Renal cortex interstitium (tissue), 11 donors: ENCODE measurements at regions not wholly inside any gene's neighbourhood (a gene's known extent, or its start where the extent isn't known, plus 50 kb on each side); places are given as distances from the start of the nearest gene placed in this dataset.
A peak's percentile ranks its signal among the peaks of the same experiment; 100 is the strongest.
"Not testable (repeated sequence)": the region's sequence is repeated elsewhere in the genome, so short reads cannot be mapped to it uniquely, and the experiment has no call there.

Experiments
- DNase-seq, 11 donors: peaks; one replicate each; pipeline ENCODE4 v3.0.0-alpha.2; 2013; ENCODE audit warnings: low read depth in 9 of 11, low spot score in 4 of 11; ENCODE audit errors: extremely low read depth in 1 of 11

GRCh38 chr14:49193332-49194065, 392.7 kb downstream of the RPS29 start:
- no peak for DNase-seq

- no peak for DNase-seq
Measured at GRCh38 chr14:49191380-49191779, 394.8 kb downstream of the RPS29 start.

GRCh38 chr14:49189375-49189774, 396.8 kb downstream of the RPS29 start:
- no peak for DNase-seq

- DNase-seq = no peak
Measured at GRCh38 chr14:49187799-49188198, 398.4 kb downstream of the RPS29 start.

- DNase-seq = peak in 9 of 11 donors; percentile 27 to 57 (median 33)
Measured at GRCh38 chr14:49173765-49174373, 412.3 kb downstream of the RPS29 start.

GRCh38 chr14:49164074-49164473, 422.1 kb downstream of the RPS29 start:
- no peak for DNase-seq

GRCh38 chr14:49160983-49161382, 425.2 kb downstream of the RPS29 start:
- DNase-seq = peak in 7 of 11 donors; percentile 22 to 50 (median 28)

- DNase-seq = no peak
Measured at GRCh38 chr14:49159081-49159480, 427.1 kb downstream of the RPS29 start.

GRCh38 chr14:49139593-49139992, 446.6 kb downstream of the RPS29 start:
- no peak for DNase-seq

GRCh38 chr14:49134940-49135339, 451.2 kb downstream of the RPS29 start:
- no peak for DNase-seq

- DNase-seq = no peak
Measured at GRCh38 chr14:49121246-49121645, 464.9 kb downstream of the RPS29 start.

GRCh38 chr14:49114161-49114893, 471.9 kb downstream of the RPS29 start:
- no peak for DNase-seq

- no peak for DNase-seq
Measured at GRCh38 chr14:49106741-49107667, 479.2 kb downstream of the RPS29 start.

GRCh38 chr14:49105956-49106355, 480.2 kb downstream of the RPS29 start:
- DNase-seq = no peak

GRCh38 chr14:49105512-49105911, 480.7 kb downstream of the RPS29 start:
- no peak for DNase-seq

GRCh38 chr14:49092345-49092744, 493.8 kb downstream of the RPS29 start:
- DNase-seq = no peak

GRCh38 chr14:49089107-49089506, 497.1 kb downstream of the RPS29 start:
- DNase-seq = no peak

GRCh38 chr14:49073292-49073691, 512.9 kb downstream of the RPS29 start:
- DNase-seq = not testable (repeated sequence)

- DNase-seq = peak in 9 of 11 donors; percentile 16 to 68 (median 43)
Measured at GRCh38 chr14:49058511-49058910, 527.7 kb downstream of the RPS29 start.
